Activated naive CD4-positive, alpha-beta T cell treated with anti-CD3 and anti-CD28 coated beads, Interleukin-2, amount 50 U/mL, for 72 hours (primary cell): ENCODE measurements at regions not wholly inside any gene's neighbourhood (a gene's known extent, or its start where the extent isn't known, plus 50 kb on each side); places are given as distances from the start of the nearest gene placed in this dataset.

ENCODE experiments used
- ATAC-seq, 2 donors: fragments of 150-1000 bp; cut with Tn5 transposase; 2 replicates each; pipeline ENCODE4 v1.10.0; 2021; ENCODE audit warnings: mild to moderate bottlenecking in 2 of 2, moderate library complexity in 2 of 2
- DNase-seq, 2 donors: peaks; one replicate each; pipeline ENCODE4 v3.0.0; 2021 to 2022; ENCODE audit warnings: low spot score in 2 of 2
- H3K27ac Mint-ChIP-seq, 2 donors: one replicate each; pipeline ENCODE4 v1.8.0; 2022; ENCODE audit warnings: mild to moderate bottlenecking in 2 of 2, mixed read lengths in 2 of 2
- H3K36me3 Mint-ChIP-seq, 2 donors: one replicate each; pipeline ENCODE4 v1.8.0; 2022; ENCODE audit warnings: mixed read lengths in 2 of 2
- H3K9me3 Mint-ChIP-seq, 2 donors: one replicate each; pipeline ENCODE4 v1.8.0; 2022; ENCODE audit warnings: mixed read lengths in 2 of 2

GRCh38 chr12:28908646-28909045, 240.4 kb upstream of the FAR2 start:
- Mint-ChIP-seq H3K36me3 (peaks cover 8 to 11% of the 10 kb centered on the region in 2 donors), H3K27ac (no peak overlapping the region), H3K9me3 (peaks cover 13 to 19% of the 10 kb centered on the region in 2 donors)
- ATAC-seq (no peak), DNase-seq (no peak)

- Mint-ChIP-seq H3K9me3 (peaks cover 19 to 25% of the 10 kb centered on the region in 2 donors), H3K36me3 (peaks cover 14 to 18% of the 10 kb centered on the region in 2 donors), H3K27ac (no peak overlapping the region)
- no peak for DNase-seq
- ATAC-seq = no peak
These were observed 239.8 kb upstream of the FAR2 start for GRCh38 chr12:28909291-28909690.

GRCh38 chr12:28925719-28926376, 223.2 kb upstream of the FAR2 start:
- no peak for DNase-seq
- Mint-ChIP-seq H3K27ac (no peak overlapping the region), H3K9me3 (peaks cover 13% of the 10 kb centered on the region in 2 donors), H3K36me3 (peaks cover 0 to 4% of the 10 kb centered on the region in 2 donors)
- no peak for ATAC-seq

- H3K9me3 Mint-ChIP-seq = no peaks in the 10 kb centered on the region
- no peak overlapping the region for H3K27ac Mint-ChIP-seq
- no peak for ATAC-seq
- no peak for DNase-seq
- H3K36me3 Mint-ChIP-seq = no peaks in the 10 kb centered on the region
These were observed 218.4 kb upstream of the FAR2 start for GRCh38 chr12:28930704-28931103.

- ATAC-seq = no peak
- no peak overlapping the region for H3K27ac Mint-ChIP-seq
These were observed 215.9 kb upstream of the FAR2 start for GRCh38 chr12:28933176-28933575.

GRCh38 chr12:28933864-28934527, 215.1 kb upstream of the FAR2 start:
- Mint-ChIP-seq H3K9me3 (no peaks in the 10 kb centered on the region), H3K27ac (no peak overlapping the region), H3K36me3 (no peaks in the 10 kb centered on the region)
- DNase-seq = no peak
- ATAC-seq = no peak

More at GRCh38 chr12:28933176-28933575, 215.9 kb upstream of the FAR2 start:
- Mint-ChIP-seq H3K36me3 (no peaks in the 10 kb centered on the region), H3K9me3 (no peaks in the 10 kb centered on the region)
- no peak for DNase-seq

GRCh38 chr12:28936221-28936620, 212.9 kb upstream of the FAR2 start:
- no peaks in the 10 kb centered on the region for H3K9me3 Mint-ChIP-seq
- H3K27ac Mint-ChIP-seq = no peak overlapping the region
- DNase-seq (no peak), ATAC-seq (no peak)
- no peaks in the 10 kb centered on the region for H3K36me3 Mint-ChIP-seq

- no peak overlapping the region for H3K27ac Mint-ChIP-seq
- H3K9me3 Mint-ChIP-seq = no peaks in the 10 kb centered on the region
- no peaks in the 10 kb centered on the region for H3K36me3 Mint-ChIP-seq
- ATAC-seq = no peak
- no peak for DNase-seq
These were observed 212.4 kb upstream of the FAR2 start for GRCh38 chr12:28936711-28937110.

GRCh38 chr12:28937196-28937595, 211.9 kb upstream of the FAR2 start:
- no peak for ATAC-seq
- H3K27ac Mint-ChIP-seq = no peak overlapping the region
- H3K9me3 Mint-ChIP-seq = no peaks in the 10 kb centered on the region
- no peak for DNase-seq
- H3K36me3 Mint-ChIP-seq = no peaks in the 10 kb centered on the region

- no peaks in the 10 kb centered on the region for H3K9me3 Mint-ChIP-seq
- no peak for ATAC-seq
- no peak for DNase-seq
- no peaks in the 10 kb centered on the region for H3K36me3 Mint-ChIP-seq
- no peak overlapping the region for H3K27ac Mint-ChIP-seq
These were observed 211.0 kb upstream of the FAR2 start for GRCh38 chr12:28938056-28938455.

- Mint-ChIP-seq H3K9me3 (no peaks in the 10 kb centered on the region), H3K27ac (no peak overlapping the region), H3K36me3 (no peaks in the 10 kb centered on the region)
- ATAC-seq (no peak), DNase-seq (no peak)
These were observed 210.4 kb upstream of the FAR2 start for GRCh38 chr12:28938581-28939235.

- Mint-ChIP-seq H3K9me3 (no peaks in the 10 kb centered on the region), H3K27ac (no peak overlapping the region), H3K36me3 (no peaks in the 10 kb centered on the region)
- DNase-seq (no peak), ATAC-seq (no peak)
These were observed 209.7 kb upstream of the FAR2 start for GRCh38 chr12:28939427-28939826.

GRCh38 chr12:28941248-28941647, 207.8 kb upstream of the FAR2 start:
- Mint-ChIP-seq H3K36me3 (no peaks in the 10 kb centered on the region), H3K9me3 (no peaks in the 10 kb centered on the region), H3K27ac (no peak overlapping the region)
- DNase-seq = no peak
- ATAC-seq = no peak

- ATAC-seq (no peak), DNase-seq (no peak)
- H3K27ac Mint-ChIP-seq = no peak overlapping the region
- H3K36me3 Mint-ChIP-seq = no peaks in the 10 kb centered on the region
- H3K9me3 Mint-ChIP-seq = no peaks in the 10 kb centered on the region
These were observed 202.7 kb upstream of the FAR2 start for GRCh38 chr12:28946361-28946760.

GRCh38 chr12:28948685-28949084, 200.4 kb upstream of the FAR2 start:
- Mint-ChIP-seq H3K27ac (no peak overlapping the region), H3K9me3 (no peaks in the 10 kb centered on the region), H3K36me3 (no peaks in the 10 kb centered on the region)
- DNase-seq = no peak
- no peak for ATAC-seq

GRCh38 chr12:28949184-28949583, 199.9 kb upstream of the FAR2 start:
- H3K36me3 Mint-ChIP-seq = no peaks in the 10 kb centered on the region
- ATAC-seq (peak in 1 of 2 donors; percentile 28), DNase-seq (no peak)
- no peak overlapping the region for H3K27ac Mint-ChIP-seq
- H3K9me3 Mint-ChIP-seq = no peaks in the 10 kb centered on the region

GRCh38 chr12:28950049-28950448, 199.0 kb upstream of the FAR2 start:
- H3K27ac Mint-ChIP-seq = no peak overlapping the region
- no peaks in the 10 kb centered on the region for H3K36me3 Mint-ChIP-seq
- ATAC-seq (no peak), DNase-seq (no peak)
- no peaks in the 10 kb centered on the region for H3K9me3 Mint-ChIP-seq

- Mint-ChIP-seq H3K36me3 (no peaks in the 10 kb centered on the region), H3K27ac (no peak overlapping the region), H3K9me3 (no peaks in the 10 kb centered on the region)
- no peak for DNase-seq
- ATAC-seq = no peak
These were observed 197.1 kb upstream of the FAR2 start for GRCh38 chr12:28951935-28952334.
